ENCODE measurements at regions not wholly inside any gene's neighbourhood (a gene's known extent, or its start where the extent isn't known, plus 50 kb on each side); places are given as distances from the start of the nearest gene placed in this dataset.

GRCh38 chr1:221430152-221430960 lies 311.5 kb downstream of the DUSP10 start:
- no peak for TF ChIP-seq CTCF (conservative IDR thresholded peaks at IDR 0.05; ENCODE audit: low read depth, low read length)
- DNase-seq (ENCODE audit: low read depth): no peak
- no peak overlapping the region for H3K4me3 ChIP-seq (ENCODE audit: low read length)

- TF ChIP-seq CTCF (conservative IDR thresholded peaks at IDR 0.05; ENCODE audit: low read depth, low read length): peak; percentile 40
- no peak for DNase-seq (ENCODE audit: low read depth)
Observed at GRCh38 chr1:221431068-221431651, 310.7 kb downstream of the DUSP10 start.

GRCh38 chr1:221431961-221432360 lies 309.9 kb downstream of the DUSP10 start:
- no peak for DNase-seq (ENCODE audit: low read depth)
- TF ChIP-seq CTCF (conservative IDR thresholded peaks at IDR 0.05; ENCODE audit: low read depth, low read length): no peak
- no peak overlapping the region for H3K4me3 ChIP-seq (ENCODE audit: low read length)

More at GRCh38 chr1:221431068-221431651, 310.7 kb downstream of the DUSP10 start:
- H3K4me3 ChIP-seq (ENCODE audit: low read length): no peak overlapping the region

- DNase-seq (ENCODE audit: low read depth): no peak
- no peak overlapping the region for H3K4me3 ChIP-seq (ENCODE audit: low read length)
- peak; percentile 93 for TF ChIP-seq CTCF (conservative IDR thresholded peaks at IDR 0.05; ENCODE audit: low read depth, low read length)
Observed at GRCh38 chr1:221435504-221435904, 306.4 kb downstream of the DUSP10 start.

- no peak for DNase-seq (ENCODE audit: low read depth)
- no peak overlapping the region for H3K4me3 ChIP-seq (ENCODE audit: low read length)
- TF ChIP-seq CTCF (conservative IDR thresholded peaks at IDR 0.05; ENCODE audit: low read depth, low read length): no peak
Observed at GRCh38 chr1:221437171-221437570, 304.7 kb downstream of the DUSP10 start.

- no peak for DNase-seq (ENCODE audit: low read depth)
- H3K4me3 ChIP-seq (ENCODE audit: low read length): no peak overlapping the region
- no peak for TF ChIP-seq CTCF (conservative IDR thresholded peaks at IDR 0.05; ENCODE audit: low read depth, low read length)
Observed at GRCh38 chr1:221437926-221438325, 304.0 kb downstream of the DUSP10 start.

All from retinal pigment epithelial cell (primary cell).